GM21619 (cell line): ENCODE measurements at regions not wholly inside any gene's neighbourhood (a gene's known extent, or its start where the extent isn't known, plus 50 kb on each side); places are given as distances from the start of the nearest gene placed in this dataset.
"Not testable (repeated sequence)": the region's sequence is repeated elsewhere in the genome, so short reads cannot be mapped to it uniquely, and the experiment has no call there.

Source experiments
- ATAC-seq: cut with Tn5 transposase; IDR thresholded peaks from one replicate; pipeline ENCODE4 v1.9.1; 2021; ENCODE audit not compliant: unreplicated experiment

DNA sequence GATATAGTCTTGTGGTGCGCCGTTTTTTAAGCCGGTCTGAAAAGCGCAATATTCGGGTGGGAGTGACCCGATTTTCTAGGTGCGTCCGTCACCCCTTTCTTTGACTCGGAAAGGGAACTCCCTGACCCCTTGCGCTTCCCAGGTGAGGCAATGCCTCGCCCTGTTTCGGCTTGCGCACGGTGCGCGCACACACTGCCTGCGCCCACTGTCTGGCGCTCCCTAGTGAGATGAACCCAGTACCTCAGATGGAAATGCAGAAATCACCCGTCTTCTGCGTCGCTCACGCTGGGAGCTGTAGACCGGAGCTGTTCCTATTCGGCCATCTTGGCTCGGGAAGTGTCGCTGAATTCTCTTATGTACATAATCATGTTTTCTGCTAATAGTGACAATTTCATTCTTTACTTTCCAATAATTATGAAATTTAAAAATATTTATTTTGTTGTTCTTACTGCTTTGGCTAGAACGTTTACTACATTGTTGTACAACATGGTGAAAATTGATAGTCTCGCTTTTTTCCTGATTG, 61.2 kb upstream of the MINDY3 start:
- ATAC-seq: not testable (repeated sequence)

DNA sequence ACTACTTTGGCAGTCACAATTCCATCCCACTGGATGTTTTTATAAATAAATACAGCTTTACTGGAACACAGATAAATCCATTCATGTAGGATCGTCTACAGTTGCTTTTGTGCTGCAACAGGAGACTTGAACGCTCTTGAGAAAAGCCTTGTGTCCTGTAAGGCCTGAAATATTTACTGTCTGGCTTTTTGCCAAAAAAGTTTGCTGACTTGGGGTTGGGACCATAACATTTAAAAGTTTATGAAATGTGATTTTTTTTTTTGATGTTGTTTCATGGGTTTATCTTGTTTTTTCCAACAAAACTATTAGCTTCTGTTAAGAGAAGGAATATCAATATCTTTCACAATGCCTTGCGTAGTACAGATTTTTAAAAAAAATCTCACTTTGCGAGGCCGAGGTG, 71.1 kb upstream of the MINDY3 start:
- ATAC-seq: no peak

DNA sequence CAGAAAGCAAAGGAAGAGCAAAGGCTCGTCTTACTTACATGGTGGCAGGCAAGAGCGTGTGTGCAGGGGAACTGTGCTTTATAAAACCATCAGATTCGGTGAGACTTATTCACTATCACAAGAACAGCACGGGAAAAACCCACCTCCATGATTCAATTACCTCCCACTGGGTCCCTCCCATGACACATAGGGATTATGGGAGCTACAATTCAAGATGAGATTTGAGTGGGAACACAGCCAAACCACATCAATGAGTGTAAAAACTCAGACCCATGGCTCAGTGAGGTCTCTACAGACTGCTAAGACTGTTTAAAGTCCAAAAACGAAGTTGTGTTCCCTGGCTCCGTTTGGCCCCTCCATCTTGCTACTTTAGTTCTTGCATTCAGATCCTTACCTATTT, 79.2 kb upstream of the MINDY3 start:
- ATAC-seq: not testable (repeated sequence)

DNA sequence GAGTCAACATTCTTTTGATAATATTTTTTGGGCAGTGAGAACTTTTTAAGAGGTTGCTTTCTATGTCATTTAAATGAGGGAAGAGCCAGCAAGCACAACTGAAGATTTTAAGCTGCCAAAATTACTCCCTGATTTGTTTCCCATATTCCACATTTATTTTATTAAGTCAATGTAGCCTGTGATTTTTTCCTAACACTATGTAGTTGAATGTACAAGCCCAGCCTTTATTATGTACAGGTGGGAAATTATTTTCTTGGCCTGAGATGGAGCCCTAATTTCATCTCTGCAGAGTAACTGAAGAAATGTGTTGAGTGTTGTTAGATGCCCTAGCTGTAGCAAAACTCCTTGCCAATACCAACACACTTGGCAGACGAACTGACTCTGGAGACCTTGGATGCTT, 83.1 kb upstream of the MINDY3 start:
- no peak for ATAC-seq

DNA sequence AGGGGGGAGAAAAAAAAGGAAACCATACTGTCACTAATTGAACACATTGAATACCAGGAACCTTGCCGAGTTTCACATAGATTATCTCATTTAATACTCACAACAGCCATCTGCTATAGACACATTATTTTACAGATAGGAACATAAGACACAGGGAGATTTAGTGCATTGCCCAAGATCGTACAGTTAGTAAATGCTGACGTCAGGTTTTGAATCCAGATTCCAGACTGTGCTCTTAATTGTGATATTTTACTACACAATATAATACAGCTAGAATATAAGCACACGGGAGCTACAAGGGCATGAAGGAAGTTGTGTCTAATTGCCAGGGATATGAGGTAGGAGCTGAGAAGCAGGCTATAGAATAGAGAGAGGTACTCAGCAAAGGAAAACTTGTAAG, 93.9 kb upstream of the MINDY3 start:
- ATAC-seq: no peak

DNA sequence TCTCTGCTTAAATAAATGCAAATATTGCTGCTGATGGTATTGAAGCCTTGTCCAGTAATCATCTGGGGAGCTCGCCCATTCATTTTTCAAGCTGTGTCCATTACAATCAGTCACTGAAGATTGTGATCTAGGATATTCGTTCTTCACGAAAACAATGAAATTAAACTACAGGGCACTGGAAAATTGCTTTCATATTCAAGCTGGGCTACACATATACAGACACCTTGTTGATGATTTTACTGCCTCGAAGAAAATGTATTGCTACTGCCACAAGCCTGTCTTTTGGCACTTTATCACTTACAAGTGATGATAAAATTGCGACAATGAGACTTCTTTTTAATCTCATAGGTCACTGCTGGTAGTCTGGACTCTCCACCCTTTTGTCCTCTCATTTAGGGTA, 100.0 kb upstream of the MINDY3 start:
- no peak for ATAC-seq

DNA sequence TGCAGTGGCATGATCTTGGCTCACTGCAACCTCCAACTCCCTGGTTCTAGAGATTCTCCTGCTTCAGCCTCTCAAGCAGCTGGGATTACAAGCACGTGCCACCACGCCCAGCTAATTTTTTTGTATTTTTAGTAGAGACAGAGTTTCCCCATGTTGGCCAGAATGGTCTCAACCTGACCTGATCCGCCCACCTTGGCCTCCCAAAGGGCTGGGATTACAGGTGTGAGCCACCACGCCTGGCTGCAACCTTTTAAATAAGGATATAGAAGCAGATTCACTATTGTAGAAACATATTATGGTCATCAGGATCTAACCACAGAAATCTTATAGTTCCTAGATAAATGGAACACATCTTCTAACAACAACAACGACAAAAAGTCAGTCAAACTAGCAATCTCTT, 112.4 kb upstream of the MINDY3 start:
- ATAC-seq: not testable (repeated sequence)

DNA sequence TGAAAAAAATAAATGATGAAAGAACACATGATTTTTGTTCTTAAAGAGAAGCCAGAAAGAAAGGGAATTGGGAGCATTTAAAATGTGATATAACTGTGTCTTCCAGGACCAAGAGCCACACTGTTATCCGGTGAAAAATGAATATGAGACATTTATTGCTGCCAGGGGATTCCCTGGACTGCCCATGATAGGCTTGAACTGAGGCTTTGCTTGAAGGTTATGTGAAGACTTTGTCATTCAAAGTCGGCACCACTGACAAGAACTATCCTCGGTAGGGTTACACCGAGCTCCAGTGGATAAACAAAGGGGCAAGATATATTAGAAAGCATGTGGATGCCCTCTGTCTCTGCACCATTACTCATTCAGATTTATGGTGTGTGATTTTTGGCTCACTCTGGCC, 125.4 kb upstream of the MINDY3 start:
- no peak for ATAC-seq

DNA sequence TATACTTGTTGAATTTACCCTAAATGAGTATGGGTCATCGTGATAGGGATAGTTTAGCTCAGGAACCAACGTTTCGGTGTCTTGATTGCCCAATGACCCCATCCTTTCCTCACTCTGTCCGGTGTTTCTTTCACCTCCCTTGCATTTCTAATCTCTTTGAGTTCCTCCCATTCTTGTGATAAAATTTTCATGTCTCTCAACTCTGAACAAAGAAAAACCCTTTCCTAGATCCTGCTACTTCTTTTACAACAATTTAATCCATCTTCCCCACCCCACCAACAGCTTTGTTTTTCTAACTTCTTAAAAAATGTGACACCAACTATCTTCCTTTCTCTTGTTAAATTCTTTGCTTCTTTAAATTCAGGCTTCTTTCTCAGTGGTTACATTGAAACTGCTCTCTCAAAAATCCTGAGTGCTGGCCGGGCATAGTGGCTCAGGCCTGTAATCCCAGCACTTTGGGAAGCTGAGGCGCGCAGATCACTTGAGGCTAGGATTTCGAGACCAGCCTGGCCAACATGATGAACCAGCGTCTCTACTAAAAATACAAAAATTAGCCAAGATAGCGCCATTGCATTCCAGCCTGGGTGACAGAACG, 130.3 kb upstream of the MINDY3 start:
- ATAC-seq: no peak

DNA sequence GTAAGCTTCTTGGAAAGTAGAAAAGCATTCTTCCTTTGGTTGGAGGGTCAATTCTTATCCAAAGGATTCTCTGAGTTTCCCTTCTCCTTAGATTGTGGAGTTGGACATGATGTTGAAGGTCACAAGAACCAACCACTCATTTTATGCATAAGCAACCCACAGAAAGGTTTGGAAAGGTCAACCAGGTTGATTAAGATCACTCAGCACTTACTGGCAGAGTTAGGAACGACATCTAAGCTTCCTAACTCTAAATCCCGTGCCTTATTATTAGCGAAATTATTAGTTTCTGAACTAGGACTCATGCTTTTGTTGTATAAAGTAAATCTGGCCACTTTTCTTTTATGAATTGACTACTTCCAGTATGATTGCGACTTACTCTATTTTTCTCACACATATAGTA, 137.0 kb upstream of the MINDY3 start:
- ATAC-seq: no peak

DNA sequence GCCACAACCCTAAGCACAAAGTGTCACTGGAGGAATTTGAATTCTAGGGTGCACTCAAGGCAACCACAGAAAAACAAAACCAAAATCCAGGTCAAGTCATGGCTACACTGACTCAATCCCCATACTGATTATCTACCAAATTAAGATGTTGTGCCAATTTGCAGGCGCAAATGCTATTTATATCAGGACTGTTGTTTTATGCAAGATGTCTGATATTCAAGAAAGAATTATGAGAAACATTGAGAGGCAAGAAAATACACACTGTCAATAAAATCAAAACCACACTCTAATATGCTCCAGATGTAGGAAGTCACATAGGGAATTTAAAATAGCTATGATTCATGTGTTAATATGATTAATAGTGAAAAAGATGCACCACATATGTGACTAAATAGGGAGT, 141.3 kb upstream of the MINDY3 start:
- no peak for ATAC-seq

DNA sequence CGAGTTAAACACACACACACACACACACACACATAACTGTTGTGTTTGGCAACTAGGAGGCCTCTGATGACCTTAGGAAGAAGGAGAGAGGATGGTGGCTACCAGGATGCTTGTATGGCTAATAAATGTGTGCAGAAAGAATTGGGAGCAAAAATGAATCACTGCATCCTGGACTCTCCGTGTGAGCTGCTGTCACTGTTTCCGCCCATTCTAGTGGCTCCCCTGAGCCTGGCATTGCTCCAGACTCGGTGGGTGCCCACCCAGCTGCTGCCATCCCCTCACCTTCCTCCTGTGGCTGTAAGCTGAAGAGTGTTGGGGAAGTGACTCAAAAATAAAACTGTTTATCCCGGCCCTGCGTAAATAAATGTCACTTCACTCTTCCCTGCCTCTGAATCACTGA, 149.5 kb upstream of the MINDY3 start:
- no peak for ATAC-seq

DNA sequence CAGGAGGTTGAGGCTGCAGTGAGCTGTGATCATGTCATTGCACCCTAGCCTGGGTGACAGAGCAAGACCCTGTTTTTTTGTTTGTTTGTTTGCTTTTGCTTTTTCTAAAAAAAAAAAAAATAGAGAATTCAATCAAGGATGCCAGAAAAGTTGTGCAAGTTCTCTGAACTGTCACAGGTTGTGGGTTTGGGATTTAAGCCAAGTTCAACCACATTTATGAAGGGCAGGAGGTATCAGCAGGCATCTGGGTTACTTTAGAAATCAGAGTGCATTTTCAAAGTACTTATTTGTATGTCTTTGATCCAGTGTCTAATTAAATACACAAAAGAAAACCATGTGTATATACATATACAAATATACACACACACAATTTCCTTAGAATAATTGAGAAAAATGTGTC, 151.2 kb upstream of the MINDY3 start:
- ATAC-seq: no peak

DNA sequence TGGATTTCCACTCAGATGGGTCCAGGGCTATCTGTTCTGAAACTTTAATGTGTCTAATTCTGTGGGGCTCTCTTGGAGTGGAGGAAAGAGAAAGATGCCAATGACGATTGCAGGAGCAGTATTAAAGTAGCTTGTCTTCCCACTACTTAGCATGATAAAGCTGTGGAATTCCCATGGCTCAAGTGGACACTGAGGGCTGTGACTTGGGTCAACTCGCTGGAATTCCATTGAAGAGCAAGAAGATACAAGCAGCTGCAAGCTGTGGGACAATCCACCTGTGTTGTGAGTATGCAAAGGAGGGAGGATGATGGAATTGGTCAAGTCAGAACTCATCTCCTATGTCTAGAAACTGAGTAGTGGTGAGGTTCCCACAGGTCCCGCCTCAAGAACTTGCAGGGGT, 154.2 kb upstream of the MINDY3 start:
- no peak for ATAC-seq

DNA sequence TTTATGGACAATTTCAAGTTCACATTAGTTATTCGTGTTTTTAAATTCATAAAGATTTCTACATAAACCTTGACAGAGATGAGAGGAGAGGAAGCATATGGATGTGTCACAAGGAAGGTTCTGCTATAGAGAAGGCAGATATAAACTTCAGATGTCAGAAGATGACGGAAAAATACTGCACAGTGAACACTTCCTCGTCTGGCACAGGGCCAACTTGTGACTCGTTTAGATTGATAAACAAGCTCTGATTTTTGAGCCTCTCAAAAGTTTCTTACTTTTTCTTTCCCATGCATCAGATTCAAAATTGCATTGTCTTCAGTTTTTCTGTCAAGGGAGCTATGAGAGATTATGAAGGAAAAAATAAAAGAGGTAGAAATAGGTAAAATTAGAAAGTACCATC, 156.4 kb upstream of the MINDY3 start:
- ATAC-seq: no peak

DNA sequence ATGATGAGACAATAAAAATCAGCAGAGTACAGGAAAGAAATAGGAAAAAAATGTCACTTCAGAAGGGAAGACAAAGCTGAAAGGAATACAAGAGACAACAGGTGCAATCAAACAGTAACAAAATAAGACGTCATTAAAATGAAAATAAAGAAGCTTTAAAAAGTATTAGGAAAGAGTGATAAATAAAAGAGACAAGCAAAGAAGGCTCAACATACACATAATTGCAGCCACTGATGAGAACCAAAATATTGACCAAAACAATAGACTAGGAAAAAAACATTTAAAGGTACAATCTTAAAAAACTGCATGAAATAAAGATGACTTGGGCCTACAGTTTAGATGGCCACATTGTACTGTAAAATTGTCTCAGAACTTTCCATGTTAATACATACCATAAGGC, 160.5 kb upstream of the MINDY3 start:
- ATAC-seq: no peak

DNA sequence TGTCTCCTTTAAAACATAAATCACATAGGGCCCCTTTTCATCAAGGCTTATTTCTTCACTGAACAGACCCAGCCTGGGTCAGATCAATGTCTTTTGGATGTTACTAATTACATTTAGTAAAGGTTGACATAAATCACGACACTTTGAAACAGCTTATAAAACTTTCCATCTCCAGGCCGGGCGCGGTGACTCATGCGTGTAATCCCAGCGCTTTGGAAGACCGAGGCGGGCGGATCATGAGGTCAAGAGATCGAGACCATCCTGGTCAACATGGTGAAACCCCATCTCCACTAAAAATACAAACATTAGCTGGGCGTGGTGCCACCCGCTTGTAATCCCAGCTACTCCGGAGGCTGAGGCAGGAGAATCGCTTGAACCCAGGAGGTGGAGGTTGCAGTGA, 166.5 kb upstream of the MINDY3 start:
- ATAC-seq: not testable (repeated sequence)

DNA sequence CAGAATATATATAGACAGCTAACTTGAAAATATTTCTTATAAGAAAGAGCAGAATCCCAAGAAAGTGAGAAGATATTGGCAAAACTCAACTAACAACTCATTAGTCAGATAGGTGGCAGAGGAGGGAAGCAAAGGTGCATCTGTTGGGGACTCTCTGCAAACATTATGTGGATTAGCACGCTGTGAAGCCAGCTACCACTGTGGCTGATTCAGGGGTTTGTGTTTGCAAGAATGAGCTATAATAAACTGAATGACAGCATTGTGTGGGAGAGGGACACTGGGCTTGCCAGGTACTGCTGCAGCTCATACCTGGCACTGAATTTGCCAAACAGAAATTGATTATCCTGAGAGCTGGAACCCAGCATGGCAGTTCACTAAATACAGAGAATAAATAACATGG, 170.3 kb upstream of the MINDY3 start:
- no peak for ATAC-seq

DNA sequence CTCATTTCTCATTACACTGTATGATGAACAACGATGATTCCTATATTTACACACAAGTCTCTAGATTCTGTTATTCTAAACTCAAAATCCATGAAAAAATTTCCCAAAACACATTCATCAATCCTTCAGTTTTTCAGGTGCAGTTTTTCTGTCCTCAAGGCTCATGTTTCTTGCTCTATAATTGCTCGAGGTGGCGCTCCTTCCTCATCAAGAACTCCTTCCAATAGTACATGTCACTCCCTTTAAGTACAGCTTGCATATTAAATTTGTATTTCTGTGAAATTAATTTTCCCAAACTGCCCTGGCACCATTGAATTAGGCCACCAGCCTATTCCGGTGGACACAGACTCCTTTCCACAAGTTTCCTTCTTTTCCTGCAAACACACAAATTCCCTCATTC, 188.7 kb upstream of the MINDY3 start:
- ATAC-seq: no peak

DNA sequence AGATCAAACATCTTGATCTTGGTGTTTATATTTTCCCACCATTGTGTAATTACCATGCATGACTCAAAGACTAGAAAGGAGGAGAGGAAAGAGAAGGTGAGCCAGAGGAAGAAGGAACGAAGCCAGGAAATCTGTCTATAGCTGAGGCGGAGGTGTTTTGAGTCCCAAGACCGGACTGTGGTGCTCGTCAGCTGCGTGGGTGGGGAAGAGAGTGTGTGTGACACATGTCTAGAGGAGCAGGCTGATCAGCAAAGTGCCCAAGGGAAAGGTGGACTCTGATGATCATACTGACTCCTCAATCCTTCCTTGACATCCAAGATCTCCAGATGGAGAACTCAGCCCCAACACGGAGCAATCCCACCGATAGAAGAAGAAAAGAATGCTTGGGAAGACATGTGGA, 189.5 kb upstream of the MINDY3 start:
- no peak for ATAC-seq

DNA sequence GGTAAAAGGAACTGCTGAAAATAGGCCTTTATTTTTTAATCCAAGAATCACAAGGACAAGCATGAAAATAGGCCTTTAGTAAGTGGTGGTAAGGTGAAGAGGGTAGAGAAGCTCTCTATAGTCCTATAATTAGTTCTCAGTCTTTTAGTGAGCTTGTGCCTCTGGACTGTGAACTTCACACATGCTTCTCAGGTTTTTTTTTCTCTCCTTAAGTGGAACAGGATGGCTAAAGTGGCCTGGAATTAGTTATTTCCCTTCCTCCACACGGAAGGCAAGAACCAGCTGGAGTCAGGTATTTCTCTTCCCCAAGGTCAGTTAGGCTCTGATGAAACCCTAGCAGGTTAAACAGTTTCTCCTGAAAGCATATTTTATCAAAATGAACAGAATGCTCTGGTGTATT, 203.0 kb upstream of the MINDY3 start:
- ATAC-seq: no peak

DNA sequence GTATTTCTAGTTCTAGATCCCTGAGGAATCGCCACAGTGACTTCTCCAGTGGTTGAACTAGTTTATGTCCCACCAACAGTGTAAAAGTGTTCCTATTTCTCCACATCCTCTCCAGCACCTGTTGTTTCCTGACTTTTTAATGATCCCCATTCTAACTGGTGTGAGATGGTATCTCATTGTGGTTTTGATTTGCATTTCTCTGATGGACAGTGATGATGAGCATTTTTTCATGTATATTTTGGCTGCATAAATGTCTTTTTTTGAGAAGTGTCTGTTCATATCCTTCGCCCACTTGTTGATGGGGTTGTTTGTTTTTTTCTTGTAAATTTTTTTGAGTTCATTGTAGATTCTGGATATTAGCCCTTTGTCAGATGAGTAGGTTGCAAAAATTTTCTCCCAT, 223.2 kb upstream of the MINDY3 start:
- ATAC-seq: not testable (repeated sequence)

DNA sequence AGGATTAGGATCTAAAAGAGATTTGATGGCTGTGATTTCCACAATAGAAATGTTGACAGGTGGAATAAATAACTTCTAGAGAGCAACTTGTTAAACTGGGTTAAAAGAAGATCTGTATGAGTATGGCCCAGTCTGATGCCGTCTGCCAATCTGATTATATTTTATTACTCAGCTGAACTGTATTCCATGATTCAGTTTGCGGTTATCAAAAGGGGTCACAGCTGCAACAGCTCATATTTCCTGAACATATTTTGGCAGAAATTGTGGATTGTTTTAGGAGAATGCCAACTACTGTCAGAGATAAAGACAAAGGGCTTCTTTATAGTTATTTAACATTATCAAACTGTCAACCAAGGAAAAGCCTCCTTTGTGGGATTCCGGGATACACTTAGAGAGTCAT, 244.8 kb upstream of the MINDY3 start:
- no peak for ATAC-seq
